ENCODE measurements at regions not wholly inside any gene's neighbourhood (a gene's known extent, or its start where the extent isn't known, plus 50 kb on each side); places are given as distances from the start of the nearest gene placed in this dataset.

DNA sequence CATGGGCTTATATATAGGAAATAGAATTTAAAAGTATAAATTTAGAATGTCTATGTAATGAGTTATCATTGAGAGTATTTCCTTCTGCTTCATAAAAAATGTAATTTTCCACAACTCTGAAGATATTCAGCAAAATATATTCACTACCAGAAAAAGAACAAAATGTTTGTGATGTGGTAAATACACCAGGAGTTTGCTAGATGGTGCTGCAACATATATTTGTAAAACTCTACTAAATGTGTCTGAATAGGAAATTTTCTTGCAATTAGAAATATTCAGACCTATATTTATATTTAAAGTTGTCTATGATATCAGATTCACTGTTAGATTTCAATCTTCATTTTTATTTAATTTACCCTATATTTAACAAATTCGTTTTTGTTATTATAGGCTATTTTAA, 201.1 kb downstream of the PPP1R3A start:
- H3K36me3 Mint-ChIP-seq = no peaks in the 10 kb centered on the region
- Histone ChIP-seq H3K9ac (ENCODE audit: insufficient read depth, low read length, poor library complexity, severe bottlenecking) (no peak overlapping the region), H3K9me3 (replicated peaks in 1 of 2; ENCODE audit: control insufficient read depth in 1 of 2, insufficient read depth in 1 of 2, low read length in 2 of 2) (no peaks in the 10 kb centered on the region), H3K27ac (ENCODE audit: low read depth in 1 of 2, low read length in 2 of 2) (no peak overlapping the region), H3K79me2 (ENCODE audit: insufficient read depth, low read length) (no peaks in the 10 kb centered on the region), H3K4me3 (replicated peaks in 1 of 3; ENCODE audit: low read depth in 2 of 3, low read length in 3 of 3) (no peak overlapping the region), H3K27me3 (ENCODE audit: control insufficient read depth in 2 of 2, insufficient read depth in 2 of 2, low read length in 2 of 2) (no peaks in the 10 kb centered on the region), H3K36me3 (replicated peaks in 1 of 2; ENCODE audit: control insufficient read depth in 1 of 2, insufficient read depth in 2 of 2, low read length in 2 of 2) (no peaks in the 10 kb centered on the region), H3K4me2 (replicated peaks; ENCODE audit: extremely low read depth, low read length, poor library complexity, severe bottlenecking) (no peak overlapping the region), H2AFZ (ENCODE audit: insufficient read depth, low read depth, low read length, poor library complexity, severe bottlenecking) (no peak overlapping the region), H4K20me1 (ENCODE audit: insufficient read depth, low read length) (no peaks in the 10 kb centered on the region), H3K4me1 (ENCODE audit: control insufficient read depth in 1 of 2, insufficient read depth in 2 of 2, low read length in 2 of 2) (no peaks in the 10 kb centered on the region)
- no peaks in the 10 kb centered on the region for H3K9me3 Mint-ChIP-seq
- no peaks in the 10 kb centered on the region for H3K4me1 Mint-ChIP-seq
- no peak for DNase-seq
- no CpG with 5 or more reads among the region's 1 CpG for WGBS (ENCODE audit: insufficient coverage)
- intact Hi-C loops (cut with micrococcal nuclease) = no loop called here
- H3K27me3 Mint-ChIP-seq (ENCODE audit: low read depth in 3 of 3) = peaks cover 0 to 1% (median 0%) of the 10 kb centered on the region in 3 donors
- no peak overlapping the region for H3K4me3 Mint-ChIP-seq
- H3K27ac Mint-ChIP-seq = no peak overlapping the region
- TF ChIP-seq, protein P1, sequence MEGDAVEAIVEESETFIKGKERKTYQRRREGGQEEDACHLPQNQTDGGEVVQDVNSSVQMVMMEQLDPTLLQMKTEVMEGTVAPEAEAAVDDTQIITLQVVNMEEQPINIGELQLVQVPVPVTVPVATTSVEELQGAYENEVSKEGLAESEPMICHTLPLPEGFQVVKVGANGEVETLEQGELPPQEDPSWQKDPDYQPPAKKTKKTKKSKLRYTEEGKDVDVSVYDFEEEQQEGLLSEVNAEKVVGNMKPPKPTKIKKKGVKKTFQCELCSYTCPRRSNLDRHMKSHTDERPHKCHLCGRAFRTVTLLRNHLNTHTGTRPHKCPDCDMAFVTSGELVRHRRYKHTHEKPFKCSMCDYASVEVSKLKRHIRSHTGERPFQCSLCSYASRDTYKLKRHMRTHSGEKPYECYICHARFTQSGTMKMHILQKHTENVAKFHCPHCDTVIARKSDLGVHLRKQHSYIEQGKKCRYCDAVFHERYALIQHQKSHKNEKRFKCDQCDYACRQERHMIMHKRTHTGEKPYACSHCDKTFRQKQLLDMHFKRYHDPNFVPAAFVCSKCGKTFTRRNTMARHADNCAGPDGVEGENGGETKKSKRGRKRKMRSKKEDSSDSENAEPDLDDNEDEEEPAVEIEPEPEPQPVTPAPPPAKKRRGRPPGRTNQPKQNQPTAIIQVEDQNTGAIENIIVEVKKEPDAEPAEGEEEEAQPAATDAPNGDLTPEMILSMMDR (IDR thresholded peaks at IDR 0.05) = no peak

DNA sequence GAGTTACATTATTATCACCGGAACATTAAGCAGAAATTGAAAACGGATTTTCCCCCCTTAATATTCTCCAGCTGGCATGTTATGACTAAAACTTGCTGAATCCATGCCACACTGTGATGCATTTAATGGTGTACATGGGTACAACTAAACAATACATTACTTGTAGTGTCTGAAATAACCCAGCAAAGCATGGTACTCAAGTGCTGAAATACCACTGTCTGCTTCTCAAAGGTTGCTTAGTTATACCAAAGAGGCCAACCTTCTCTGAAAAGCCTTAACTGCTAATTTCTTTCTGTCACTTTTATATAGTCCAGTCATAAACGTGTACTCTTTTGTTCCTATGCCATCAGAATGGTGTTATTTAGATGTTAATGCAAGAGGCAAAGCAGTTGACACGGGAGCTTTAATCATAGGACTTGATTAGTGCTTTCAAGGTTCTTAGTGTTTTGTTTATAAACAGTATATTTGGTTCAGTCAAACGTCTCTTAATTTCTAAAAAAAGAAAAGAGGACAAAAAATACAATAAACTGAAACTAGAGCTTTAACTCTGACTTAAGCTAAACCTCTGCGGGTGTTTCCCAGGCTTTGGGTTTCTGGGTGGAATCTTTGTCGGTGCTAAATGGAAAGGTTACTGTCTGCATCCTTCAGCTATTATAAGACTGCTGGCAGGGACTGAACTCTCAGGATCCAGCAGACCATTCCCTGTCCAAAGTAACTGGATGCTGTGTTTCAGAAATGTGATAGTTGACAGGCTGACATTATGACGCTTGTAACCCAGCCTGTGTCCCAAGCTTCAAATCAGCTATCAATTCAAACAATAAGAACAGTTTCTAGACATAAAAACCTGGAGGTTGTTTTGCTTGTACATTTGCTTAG, 202.6 kb downstream of the PPP1R3A start:
- Mint-ChIP-seq H3K9me3 (no peaks in the 10 kb centered on the region), H3K36me3 (no peaks in the 10 kb centered on the region), H3K27ac (no peak overlapping the region), H3K4me3 (no peak overlapping the region), H3K27me3 (ENCODE audit: low read depth in 3 of 3) (peaks cover 0 to 1% (median 0%) of the 10 kb centered on the region in 3 donors), H3K4me1 (no peaks in the 10 kb centered on the region)
- H3K79me2 ChIP-seq (ENCODE audit: insufficient read depth, low read length) = no peaks in the 10 kb centered on the region
- TF ChIP-seq, protein P1 (IDR thresholded peaks at IDR 0.05) = no peak
- no peak for DNase-seq
- no peaks in the 10 kb centered on the region for H3K9me3 ChIP-seq (replicated peaks in 1 of 2; ENCODE audit: control insufficient read depth in 1 of 2, insufficient read depth in 1 of 2, low read length in 2 of 2)
- H3K36me3 ChIP-seq (replicated peaks in 1 of 2; ENCODE audit: control insufficient read depth in 1 of 2, insufficient read depth in 2 of 2, low read length in 2 of 2) = no peaks in the 10 kb centered on the region
- WGBS (ENCODE audit: insufficient coverage) = 93% methylated on average over 2 of the region's 8 CpGs
- H2AFZ ChIP-seq (ENCODE audit: insufficient read depth, low read depth, low read length, poor library complexity, severe bottlenecking) = no peak overlapping the region
- H4K20me1 ChIP-seq (ENCODE audit: insufficient read depth, low read length) = no peaks in the 10 kb centered on the region
- no peak overlapping the region for H3K4me3 ChIP-seq (replicated peaks in 1 of 3; ENCODE audit: low read depth in 2 of 3, low read length in 3 of 3)
- H3K4me2 ChIP-seq (replicated peaks; ENCODE audit: extremely low read depth, low read length, poor library complexity, severe bottlenecking) = no peak overlapping the region
- no peak overlapping the region for H3K9ac ChIP-seq (ENCODE audit: insufficient read depth, low read length, poor library complexity, severe bottlenecking)
- H3K27me3 ChIP-seq (ENCODE audit: control insufficient read depth in 2 of 2, insufficient read depth in 2 of 2, low read length in 2 of 2) = no peaks in the 10 kb centered on the region
- intact Hi-C loops (cut with micrococcal nuclease) = no loop called here
- no peak overlapping the region for H3K27ac ChIP-seq (ENCODE audit: low read depth in 1 of 2, low read length in 2 of 2)
- no peaks in the 10 kb centered on the region for H3K4me1 ChIP-seq (ENCODE audit: control insufficient read depth in 1 of 2, insufficient read depth in 2 of 2, low read length in 2 of 2)

All from CD14-positive monocyte (primary cell).